Uterus (tissue), 3 donors: ENCODE measurements at regions not wholly inside any gene's neighbourhood (a gene's known extent, or its start where the extent isn't known, plus 50 kb on each side); places are given as distances from the start of the nearest gene placed in this dataset.

ENCODE experiments used
- DNase-seq, 2 donors: peaks; one replicate each; pipeline ENCODE4 v3.0.0-alpha.2; 2019 to 2020
- H3K27ac ChIP-seq, 2 donors: fragments of 200-600 bp; sonication (generic); 1 replicate in 1 of 2; 2 replicates in 1 of 2; pipeline ENCODE4 v1.5.1; 2016 to 2018
- H3K27me3 ChIP-seq, 2 donors: fragments of 200-600 bp; sonication (generic); one replicate each; pipeline ENCODE4 v1.5.1; 2018 to 2019; ENCODE audit warnings: control low read depth in 1 of 2
- H3K36me3 ChIP-seq, 2 donors: fragments of 200-600 bp; sonication (generic); one replicate each; pipeline ENCODE4 v1.5.1; 2019; ENCODE audit warnings: control low read depth in 1 of 2
- H3K4me1 ChIP-seq, 2 donors: fragments of 200-600 bp; sonication (generic); one replicate each; pipeline ENCODE4 v1.5.1; 2018 to 2019; ENCODE audit warnings: control low read depth in 1 of 2
- H3K4me3 ChIP-seq, 2 donors: fragments of 200-600 bp; sonication (generic); 1 replicate in 1 of 2; 2 replicates in 1 of 2; pipeline ENCODE4 v1.5.1; 2018 to 2019; ENCODE audit warnings: mild to moderate bottlenecking in 1 of 2
- H3K9me3 ChIP-seq, 2 donors: fragments of 200-600 bp; sonication (generic); one replicate each; pipeline ENCODE4 v1.5.1; 2019; ENCODE audit warnings: control low read depth in 1 of 2
- POLR2A ChIP-seq, 2 donors: fragments of 450-650 bp; IDR thresholded peaks; one replicate each; pipeline ENCODE4 v1.6.1; 2016; ENCODE audit warnings: antibody characterized with exemption in 2 of 2, mild to moderate bottlenecking in 1 of 2, moderate library complexity in 1 of 2
- intact Hi-C: fragments of 100-400 bp; cut with DNase I; formaldehyde crosslinking; loops from one replicate; pipeline ENCODE4 v1.15.1; 2023; ENCODE audit warnings: low total_unique reads
- TF ChIP-seq, protein P1 (sequence below), 4 experiments: fragments of 200-600 bp in 2 of 4; fragments of 450-650 bp in 2 of 4; sonication (generic) in 2 of 4; IDR thresholded peaks; one replicate each; pipeline ENCODE4 v1.5.1; 2016 to 2019; ENCODE audit warnings: antibody characterized with exemption in 4 of 4, mild to moderate bottlenecking in 2 of 4, moderate library complexity in 1 of 4
- donor health status: DM: yes; HTN: yes; CAD: no.

DNA sequence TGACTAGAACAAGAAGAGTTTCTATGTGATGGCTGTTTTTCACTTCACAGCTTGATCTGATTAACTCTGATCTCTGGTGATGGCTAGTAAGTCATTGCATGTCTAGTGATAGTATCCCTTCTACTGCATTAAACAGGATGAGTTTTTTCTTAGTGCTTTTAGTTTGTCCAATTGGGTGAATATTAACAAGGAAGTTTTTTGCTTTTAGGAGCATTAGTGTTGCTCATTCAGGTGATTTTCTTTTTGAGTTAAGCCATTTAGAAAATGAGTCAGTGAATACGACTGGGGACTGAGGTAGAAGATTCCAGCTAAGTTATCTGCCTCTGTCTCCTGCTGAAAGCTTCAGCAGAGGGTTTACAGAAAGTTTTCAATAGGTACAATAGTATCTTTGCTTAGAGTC is 306.7 kb downstream of the PIK3C3 start:
- intact Hi-C loops, result no loop called here
- TF ChIP-seq POLR2A (IDR thresholded peaks at IDR 0.05), result no peak
- TF ChIP-seq, protein P1, sequence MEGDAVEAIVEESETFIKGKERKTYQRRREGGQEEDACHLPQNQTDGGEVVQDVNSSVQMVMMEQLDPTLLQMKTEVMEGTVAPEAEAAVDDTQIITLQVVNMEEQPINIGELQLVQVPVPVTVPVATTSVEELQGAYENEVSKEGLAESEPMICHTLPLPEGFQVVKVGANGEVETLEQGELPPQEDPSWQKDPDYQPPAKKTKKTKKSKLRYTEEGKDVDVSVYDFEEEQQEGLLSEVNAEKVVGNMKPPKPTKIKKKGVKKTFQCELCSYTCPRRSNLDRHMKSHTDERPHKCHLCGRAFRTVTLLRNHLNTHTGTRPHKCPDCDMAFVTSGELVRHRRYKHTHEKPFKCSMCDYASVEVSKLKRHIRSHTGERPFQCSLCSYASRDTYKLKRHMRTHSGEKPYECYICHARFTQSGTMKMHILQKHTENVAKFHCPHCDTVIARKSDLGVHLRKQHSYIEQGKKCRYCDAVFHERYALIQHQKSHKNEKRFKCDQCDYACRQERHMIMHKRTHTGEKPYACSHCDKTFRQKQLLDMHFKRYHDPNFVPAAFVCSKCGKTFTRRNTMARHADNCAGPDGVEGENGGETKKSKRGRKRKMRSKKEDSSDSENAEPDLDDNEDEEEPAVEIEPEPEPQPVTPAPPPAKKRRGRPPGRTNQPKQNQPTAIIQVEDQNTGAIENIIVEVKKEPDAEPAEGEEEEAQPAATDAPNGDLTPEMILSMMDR (IDR thresholded peaks at IDR 0.05), result no peak
- Histone ChIP-seq H3K4me3 (no peak overlapping the region), H3K4me1 (no peaks in the 10 kb centered on the region), H3K9me3 (no peaks in the 10 kb centered on the region), H3K27ac (no peak overlapping the region), H3K27me3 (no peaks in the 10 kb centered on the region), H3K36me3 (no peaks in the 10 kb centered on the region)
- DNase-seq, result no peak

DNA sequence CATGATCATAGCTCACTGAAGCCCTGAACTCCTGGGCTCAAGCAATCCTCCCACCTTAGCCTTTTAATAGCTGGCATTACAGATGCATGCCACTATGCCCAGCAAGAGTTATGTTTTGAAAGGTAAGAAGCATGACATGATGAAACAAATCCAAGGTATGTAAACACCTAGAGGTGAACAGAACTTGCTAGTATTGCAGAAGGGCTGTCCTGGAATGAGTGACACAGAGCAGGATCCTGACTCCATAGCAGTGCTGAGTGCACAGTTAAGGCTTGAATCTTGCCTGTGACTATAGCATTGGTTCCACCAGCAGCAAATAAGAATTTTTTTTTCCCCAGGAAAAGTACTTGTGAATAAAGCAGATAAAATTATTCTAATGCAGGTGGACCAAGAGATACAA is 309.5 kb downstream of the PIK3C3 start:
- Histone ChIP-seq H3K9me3 (no peaks in the 10 kb centered on the region), H3K4me3 (no peak overlapping the region), H3K4me1 (no peaks in the 10 kb centered on the region), H3K27me3 (no peaks in the 10 kb centered on the region), H3K27ac (no peak overlapping the region), H3K36me3 (no peaks in the 10 kb centered on the region)
- TF ChIP-seq, protein P1 (IDR thresholded peaks at IDR 0.05), result no peak
- no peak for TF ChIP-seq POLR2A (IDR thresholded peaks at IDR 0.05)
- intact Hi-C loops, result no loop called here
- no peak for DNase-seq

DNA sequence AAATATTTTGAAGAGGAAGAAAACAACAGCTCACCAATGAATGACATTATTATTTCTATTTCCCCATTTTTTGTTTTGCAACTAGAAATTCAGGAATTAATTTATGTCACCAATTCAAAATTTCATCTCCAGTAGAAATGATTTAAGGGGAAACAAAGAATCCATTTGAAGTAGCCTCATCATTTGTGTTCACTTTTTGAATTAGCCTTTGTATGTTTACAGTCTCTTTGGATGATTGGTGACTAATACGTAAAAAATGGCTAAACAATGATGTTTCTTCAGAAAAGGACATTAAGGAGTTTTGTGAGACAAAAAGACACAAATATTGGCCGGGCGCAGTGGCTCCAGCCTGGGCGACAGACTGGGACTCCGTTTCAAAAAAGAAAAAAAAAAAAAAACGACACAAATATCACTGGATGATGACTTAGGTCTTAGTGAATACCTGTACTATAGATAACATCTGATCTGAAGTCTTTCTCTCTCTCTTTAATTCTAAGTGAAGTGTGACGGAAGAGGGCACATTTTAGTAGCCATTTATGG is 313.2 kb downstream of the PIK3C3 start:
- no peaks in the 10 kb centered on the region for H3K36me3 ChIP-seq
- no peaks in the 10 kb centered on the region for H3K4me1 ChIP-seq
- H3K4me3 ChIP-seq, result no peak overlapping the region
- TF ChIP-seq, protein P1 (IDR thresholded peaks at IDR 0.05), result no peak
- TF ChIP-seq POLR2A (IDR thresholded peaks at IDR 0.05), result no peak
- no peaks in the 10 kb centered on the region for H3K27me3 ChIP-seq
- H3K9me3 ChIP-seq, result no peaks in the 10 kb centered on the region
- no peak overlapping the region for H3K27ac ChIP-seq
- intact Hi-C loops, result no loop called here
- DNase-seq, result no peak

DNA sequence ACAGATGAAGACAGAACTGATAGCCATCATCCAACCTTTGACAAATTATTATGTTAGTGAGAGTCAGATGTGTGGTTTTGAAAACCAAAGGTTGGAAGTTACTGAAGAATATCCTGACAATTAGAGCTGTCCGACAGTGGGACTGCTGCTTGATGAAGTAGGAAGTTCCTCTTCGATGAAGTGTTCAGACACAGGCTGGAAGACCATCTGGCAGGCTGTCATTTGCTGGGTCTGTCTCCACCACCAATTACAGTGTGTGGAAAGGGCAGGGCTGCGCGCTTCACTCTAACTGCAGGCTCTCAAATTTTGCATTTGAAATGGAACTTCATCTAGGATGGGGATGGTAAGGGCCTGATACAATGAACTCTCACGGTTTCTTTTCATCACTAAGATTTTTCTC is 313.8 kb downstream of the PIK3C3 start:
- Histone ChIP-seq H3K9me3 (no peaks in the 10 kb centered on the region), H3K36me3 (no peaks in the 10 kb centered on the region), H3K27me3 (no peaks in the 10 kb centered on the region), H3K4me3 (no peak overlapping the region), H3K27ac (no peak overlapping the region), H3K4me1 (no peaks in the 10 kb centered on the region)
- DNase-seq, result no peak
- TF ChIP-seq, protein P1 (IDR thresholded peaks at IDR 0.05), result no peak
- no peak for TF ChIP-seq POLR2A (IDR thresholded peaks at IDR 0.05)
- intact Hi-C loops, result no loop called here

DNA sequence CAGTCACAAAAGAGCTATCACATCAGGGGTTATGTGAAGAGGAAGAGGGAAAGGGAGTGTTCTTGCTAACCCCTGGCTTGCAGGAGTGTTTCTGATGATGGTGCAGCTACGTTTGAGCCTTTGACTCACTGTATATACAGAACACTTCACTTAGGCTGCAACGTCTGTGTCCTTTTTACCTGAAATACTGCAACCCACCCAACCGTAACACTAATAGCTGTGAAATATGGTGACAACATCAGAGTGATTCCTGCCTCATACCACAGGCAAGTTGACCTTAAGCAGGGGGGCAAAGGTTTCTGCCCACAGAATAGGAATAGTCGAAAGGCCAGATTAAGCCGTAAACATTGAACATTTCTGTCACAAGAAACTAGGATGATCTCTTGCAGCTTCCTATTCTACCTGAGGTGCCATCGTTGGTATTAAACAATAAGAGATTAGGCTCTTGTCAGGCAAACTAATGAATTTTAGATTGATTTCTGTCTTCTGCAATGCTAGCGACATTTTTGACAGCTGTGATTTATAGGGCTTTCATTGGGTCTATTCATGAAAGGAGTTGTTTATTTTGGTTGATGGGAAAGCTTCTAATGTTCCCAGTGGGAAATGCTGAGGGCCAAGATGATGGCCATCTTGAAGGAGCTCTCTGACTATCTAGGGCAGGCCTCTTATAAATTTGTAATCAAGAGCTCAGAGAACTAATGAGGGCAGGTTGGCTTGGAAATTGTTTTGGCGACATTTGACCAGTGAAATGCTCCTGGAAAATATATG is 316.8 kb downstream of the PIK3C3 start:
- H3K27ac ChIP-seq, result no peak overlapping the region
- H3K9me3 ChIP-seq, result no peaks in the 10 kb centered on the region
- H3K36me3 ChIP-seq, result no peaks in the 10 kb centered on the region
- H3K4me3 ChIP-seq, result no peak overlapping the region
- no peaks in the 10 kb centered on the region for H3K4me1 ChIP-seq
- TF ChIP-seq, protein P1 (IDR thresholded peaks at IDR 0.05), result no peak
- TF ChIP-seq POLR2A (IDR thresholded peaks at IDR 0.05), result no peak
- no peak for DNase-seq
- intact Hi-C loops, result no loop called here
- H3K27me3 ChIP-seq, result no peaks in the 10 kb centered on the region
